ENCODE measurements at regions not wholly inside any gene's neighbourhood (a gene's known extent, or its start where the extent isn't known, plus 50 kb on each side); places are given as distances from the start of the nearest gene placed in this dataset.
"Not testable (repeated sequence)": the region's sequence is repeated elsewhere in the genome, so short reads cannot be mapped to it uniquely, and the experiment has no call there.

DNA sequence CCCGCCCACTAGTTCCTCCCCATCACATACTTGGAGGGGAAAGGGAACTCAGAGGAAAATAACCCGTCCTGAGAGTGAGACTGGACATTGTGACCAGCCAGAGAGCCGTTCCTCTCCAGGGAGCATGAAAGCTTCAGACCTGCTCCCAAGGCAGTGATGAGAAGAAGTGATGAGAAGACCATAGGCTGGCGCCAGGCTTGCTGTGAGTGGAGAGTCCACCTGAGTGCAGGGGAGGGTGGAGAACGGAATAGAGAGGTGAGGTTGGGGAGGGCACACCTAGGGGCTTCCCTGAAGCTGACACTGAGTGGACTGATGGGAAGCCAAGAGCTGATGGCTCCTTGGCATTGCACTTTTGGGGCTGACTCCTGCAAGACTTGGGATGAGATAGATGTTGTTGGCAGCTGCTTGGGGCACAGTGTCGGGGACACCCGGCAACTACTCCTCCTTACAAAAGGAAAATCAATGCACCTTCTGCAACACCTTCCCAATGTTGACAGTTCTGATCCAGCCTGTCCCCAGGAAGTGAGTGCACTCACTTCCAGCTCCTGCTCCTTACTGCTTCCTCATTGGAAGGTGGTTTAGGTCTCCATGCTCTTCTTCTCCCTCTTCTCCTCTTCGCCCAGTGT, 79.4 kb downstream of the EMX2 start:
- no peak for TF ChIP-seq CTCF (conservative IDR thresholded peaks at IDR 0.05)

GRCh38 chr10:117622471-117623184, 80.1 kb downstream of the EMX2 start:
- no peak for TF ChIP-seq CTCF (conservative IDR thresholded peaks at IDR 0.05)
- no peak overlapping the region for H3K27ac ChIP-seq

More for the DNA sequence above, 79.4 kb downstream of the EMX2 start:
- no peak overlapping the region for H3K27ac ChIP-seq

DNA sequence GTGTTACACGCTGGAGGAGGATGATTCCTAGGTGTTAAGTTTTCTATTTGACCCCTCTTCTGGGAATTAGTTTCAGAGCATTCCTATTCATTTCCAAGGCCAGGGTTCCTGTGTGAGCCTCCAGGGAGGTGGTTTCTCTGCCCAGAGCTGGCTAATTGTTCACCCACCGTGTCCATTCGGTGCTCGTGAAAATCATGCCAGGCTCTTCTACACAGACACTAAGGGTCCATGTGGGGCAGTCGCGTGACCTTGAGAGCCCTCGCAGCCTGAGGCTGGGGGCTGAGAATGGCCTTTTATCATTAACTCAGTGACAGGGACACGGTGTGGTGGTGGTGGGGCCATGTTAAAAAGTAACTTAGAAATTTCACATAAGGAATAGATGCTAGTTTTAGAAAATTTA, 83.7 kb downstream of the EMX2 start:
- TF ChIP-seq CTCF (conservative IDR thresholded peaks at IDR 0.05), result no peak
- no peak overlapping the region for H3K27ac ChIP-seq

GRCh38 chr10:117627561-117627960, 85.0 kb downstream of the EMX2 start:
- no peak for TF ChIP-seq CTCF (conservative IDR thresholded peaks at IDR 0.05)
- H3K27ac ChIP-seq, result no peak overlapping the region

DNA sequence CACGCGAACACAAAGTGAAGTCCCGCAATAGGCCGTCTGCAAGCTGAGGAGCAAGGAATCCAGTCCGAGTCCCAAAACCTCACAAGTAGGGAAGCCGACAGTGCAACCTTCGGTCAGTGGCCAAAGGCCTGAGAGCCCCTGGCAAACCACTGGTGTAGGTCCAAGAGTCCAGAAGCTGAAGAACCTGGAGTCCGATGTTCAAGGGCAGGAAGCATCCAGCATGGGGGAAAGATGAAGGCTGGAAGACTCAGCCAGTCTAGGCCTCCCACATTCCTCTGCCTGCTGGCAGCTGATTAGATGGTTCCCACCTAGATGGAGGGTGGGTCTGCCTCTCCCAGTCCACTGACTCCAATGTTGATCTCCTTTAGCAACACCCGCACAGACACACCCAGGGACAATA, 87.2 kb downstream of the EMX2 start:
- H3K27ac ChIP-seq, result not testable (repeated sequence)

- no peak for TF ChIP-seq CTCF (conservative IDR thresholded peaks at IDR 0.05)
Observed at GRCh38 chr10:117631276-117632145, 89.0 kb downstream of the EMX2 start.

DNA sequence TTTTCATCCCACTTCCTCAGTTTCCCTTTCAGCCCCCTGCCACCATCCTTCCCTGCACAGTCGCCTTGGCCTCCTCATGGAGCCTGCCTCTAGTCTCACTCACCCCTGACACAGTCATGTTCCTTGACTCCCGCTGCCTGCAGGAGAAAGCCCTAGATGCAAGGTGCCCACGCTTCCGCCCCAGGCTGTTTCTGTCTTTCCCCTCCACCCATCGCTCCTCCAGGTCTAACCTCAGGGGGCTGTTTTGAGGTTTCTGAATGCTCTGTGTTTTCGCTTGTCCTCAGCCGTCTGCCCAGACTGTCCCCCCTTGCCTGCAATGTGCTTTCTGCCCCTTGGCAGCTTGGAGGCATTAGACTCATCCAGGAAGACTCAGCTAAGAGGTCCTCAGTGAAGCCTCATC, 89.9 kb downstream of the EMX2 start:
- no peak overlapping the region for H3K27ac ChIP-seq
- TF ChIP-seq CTCF (conservative IDR thresholded peaks at IDR 0.05), result no peak

More at GRCh38 chr10:117631276-117632145, 89.0 kb downstream of the EMX2 start:
- no peak overlapping the region for H3K27ac ChIP-seq
